ENCODE measurements at regions not wholly inside any gene's neighbourhood (a gene's known extent, or its start where the extent isn't known, plus 50 kb on each side); places are given as distances from the start of the nearest gene placed in this dataset.

GRCh38 chr1:190597294-190597693 is 119.6 kb upstream of the BRINP3 start:
- TF ChIP-seq EZH2 (IDR thresholded peaks at IDR 0.05; ENCODE audit: borderline replicate concordance) (no peak), CTCF (IDR thresholded peaks at IDR 0.05; ENCODE audit: poor library complexity) (no peak), EZH2phosphoT487 (IDR thresholded peaks at IDR 0.05; ENCODE audit: low read depth, severe bottlenecking, unreplicated experiment) (no peak)
